HG03469 (cell line): ENCODE measurements at regions not wholly inside any gene's neighbourhood (a gene's known extent, or its start where the extent isn't known, plus 50 kb on each side); places are given as distances from the start of the nearest gene placed in this dataset.
"Not testable (repeated sequence)": the region's sequence is repeated elsewhere in the genome, so short reads cannot be mapped to it uniquely, and the experiment has no call there.

Source experiments
- ATAC-seq: cut with Tn5 transposase; IDR thresholded peaks from one replicate; pipeline ENCODE4 v1.9.1; 2021; ENCODE audit warnings: mild to moderate bottlenecking, moderate library complexity, moderate number of reproducible peaks; ENCODE audit not compliant: unreplicated experiment

- no peak for ATAC-seq
Observed at GRCh38 chr7:65317372-65317771, 56.3 kb upstream of the ZNF92 start.

GRCh38 chr7:65310761-65311160, 62.9 kb upstream of the ZNF92 start:
- no peak for ATAC-seq

GRCh38 chr7:65308300-65308678, 65.4 kb upstream of the ZNF92 start:
- ATAC-seq, result no peak

GRCh38 chr7:65307651-65308299, 65.9 kb upstream of the ZNF92 start:
- peak; percentile 64 for ATAC-seq

GRCh38 chr7:65304175-65304574, 69.5 kb upstream of the ZNF92 start:
- ATAC-seq, result no peak

- no peak for ATAC-seq
Observed at GRCh38 chr7:65302883-65303282, 70.8 kb upstream of the ZNF92 start.

- no peak for ATAC-seq
Observed at GRCh38 chr7:65301007-65301406, 72.6 kb upstream of the ZNF92 start.

- ATAC-seq, result no peak
Observed at GRCh38 chr7:65295409-65295808, 78.2 kb upstream of the ZNF92 start.

GRCh38 chr7:65290340-65290739, 83.3 kb upstream of the ZNF92 start:
- ATAC-seq, result not testable (repeated sequence)

- no peak for ATAC-seq
Observed at GRCh38 chr7:65287023-65287422, 86.6 kb upstream of the ZNF92 start.

- ATAC-seq, result no peak
Observed at GRCh38 chr7:65285906-65286864, 87.5 kb upstream of the ZNF92 start.

GRCh38 chr7:65285241-65285640, 88.4 kb upstream of the ZNF92 start:
- not testable (repeated sequence) for ATAC-seq

GRCh38 chr7:65279795-65280194, 93.9 kb upstream of the ZNF92 start:
- no peak for ATAC-seq

GRCh38 chr7:65276822-65277221, 96.8 kb upstream of the ZNF92 start:
- no peak for ATAC-seq

GRCh38 chr7:65271502-65271901, 102.2 kb upstream of the ZNF92 start:
- not testable (repeated sequence) for ATAC-seq

GRCh38 chr7:65269150-65269856, 104.4 kb upstream of the ZNF92 start:
- peak; percentile 71 for ATAC-seq

- no peak for ATAC-seq
Observed at GRCh38 chr7:65268782-65269149, 104.9 kb upstream of the ZNF92 start.

GRCh38 chr7:65265933-65266519, 107.6 kb upstream of the ZNF92 start:
- no peak for ATAC-seq

- no peak for ATAC-seq
Observed at GRCh38 chr7:65264258-65264657, 109.4 kb upstream of the ZNF92 start.

- ATAC-seq, result not testable (repeated sequence)
Observed at GRCh38 chr7:65260673-65261072, 113.0 kb upstream of the ZNF92 start.

GRCh38 chr7:65259864-65260525, 113.7 kb upstream of the ZNF92 start:
- ATAC-seq, result not testable (repeated sequence)
